Fibroblast of peridontal ligament (primary cell): ENCODE measurements at regions not wholly inside any gene's neighbourhood (a gene's known extent, or its start where the extent isn't known, plus 50 kb on each side); places are given as distances from the start of the nearest gene placed in this dataset.

Source experiments
- DNase-seq: peaks from one replicate; pipeline ENCODE4 v3.0.0-alpha.2; 2010; ENCODE audit errors: extremely low read depth

DNA sequence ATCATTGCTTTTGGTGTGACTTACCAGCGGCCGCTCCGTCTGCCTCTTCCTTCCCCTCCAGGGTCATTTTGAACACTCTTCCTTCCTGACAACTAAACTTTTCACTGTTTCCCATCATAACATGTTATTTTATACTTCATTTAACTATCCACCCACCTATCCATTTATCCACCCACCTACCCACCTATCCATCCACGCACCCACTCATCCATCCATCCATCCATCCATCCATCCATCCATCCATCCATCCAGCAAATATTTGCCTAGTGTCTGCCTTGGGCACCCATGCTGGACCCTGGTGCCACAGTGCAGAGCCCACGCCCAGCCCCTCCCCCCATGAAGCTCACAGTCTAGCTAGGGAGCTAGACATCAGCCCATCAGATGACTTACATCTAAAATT, 254.9 kb downstream of the TLE3 start:
- DNase-seq: no peak

DNA sequence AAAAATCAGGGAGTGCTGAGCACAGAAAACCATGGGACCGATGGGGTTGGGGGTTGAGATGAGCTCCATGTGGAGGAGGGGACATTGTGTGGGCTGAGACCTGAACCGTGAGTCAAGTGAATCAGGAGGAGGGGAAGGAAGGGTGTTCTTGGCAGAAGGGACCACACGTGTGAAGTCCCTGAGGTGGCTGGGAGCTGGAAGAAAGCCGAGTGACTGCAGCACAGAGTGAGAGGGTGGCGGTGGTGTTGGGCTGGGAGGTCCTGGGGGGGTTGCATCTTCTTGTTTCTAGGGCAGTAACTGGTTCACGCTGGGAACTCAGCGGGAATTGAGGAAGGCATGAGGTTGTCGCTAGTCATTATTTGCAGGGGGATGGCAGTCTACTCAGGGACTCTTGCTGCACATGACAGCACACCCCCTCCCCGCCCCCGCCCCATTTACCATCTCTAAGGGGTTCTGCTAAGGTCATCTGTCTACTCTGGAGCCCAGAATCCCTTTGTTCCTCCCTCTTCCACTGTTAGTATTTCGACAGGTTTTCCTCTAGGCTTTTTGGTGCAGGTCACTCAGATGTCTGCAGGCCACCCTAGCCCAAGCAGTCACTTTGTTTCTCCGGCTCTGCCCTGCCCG, 254.3 kb downstream of the TLE3 start:
- DNase-seq: no peak

DNA sequence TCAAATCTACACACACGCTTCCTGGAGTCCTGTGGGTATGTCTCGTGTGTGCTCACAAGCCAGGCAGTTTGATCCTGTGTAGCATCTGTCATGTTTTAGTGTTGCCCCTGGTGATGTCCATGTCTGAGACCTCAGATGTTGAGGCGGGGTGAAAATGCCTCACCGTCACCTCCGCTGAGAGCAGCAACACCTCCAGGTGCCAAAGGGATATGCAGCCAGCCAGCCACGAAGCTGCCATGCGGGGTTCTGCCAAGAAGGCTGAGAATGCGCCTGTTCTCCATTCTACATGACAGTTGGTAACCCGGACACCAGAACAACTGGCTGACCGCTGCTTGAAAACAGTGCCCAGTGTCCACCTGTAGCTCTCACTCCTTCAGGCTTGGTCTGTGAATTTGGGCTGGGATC, 253.8 kb downstream of the TLE3 start:
- DNase-seq: no peak

DNA sequence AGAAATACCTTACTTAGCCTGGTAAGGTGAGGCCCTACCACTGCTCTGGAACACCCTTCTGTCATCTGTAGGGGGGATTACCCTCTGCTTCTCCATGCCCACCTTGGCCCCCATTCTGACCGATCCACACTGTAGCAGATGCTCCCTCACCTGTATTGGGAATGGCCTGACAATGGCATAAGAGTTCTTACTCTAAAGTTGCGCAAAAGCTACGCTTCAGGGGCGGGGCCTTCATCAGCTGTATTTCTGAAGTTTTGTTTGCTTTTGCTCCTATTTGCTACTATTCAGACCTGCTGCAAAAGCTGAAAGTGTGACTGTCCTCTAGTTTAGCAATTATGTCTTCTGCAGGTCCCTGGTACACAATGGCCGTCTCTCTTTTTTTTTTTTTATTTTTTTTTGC, 252.6 kb downstream of the TLE3 start:
- no peak for DNase-seq

DNA sequence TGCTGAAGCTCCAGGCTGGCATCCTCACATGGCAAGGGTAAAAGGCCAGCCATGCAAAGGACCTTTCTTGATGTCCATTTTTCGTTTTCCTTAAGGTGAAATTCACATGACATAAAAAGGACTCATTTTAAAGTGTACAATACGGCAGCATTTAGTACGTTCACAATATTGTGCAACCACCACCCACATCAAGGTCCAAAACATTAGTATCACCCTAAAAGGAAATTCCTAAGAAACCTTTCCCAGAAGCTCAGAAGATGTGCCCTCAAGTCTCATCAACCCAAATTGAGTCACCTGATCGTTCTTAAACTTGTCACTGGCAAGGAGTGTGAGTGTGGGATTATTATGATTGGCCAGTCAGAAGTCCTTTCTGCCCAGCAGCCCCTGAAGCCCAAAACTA, 250.1 kb downstream of the TLE3 start:
- no peak for DNase-seq

DNA sequence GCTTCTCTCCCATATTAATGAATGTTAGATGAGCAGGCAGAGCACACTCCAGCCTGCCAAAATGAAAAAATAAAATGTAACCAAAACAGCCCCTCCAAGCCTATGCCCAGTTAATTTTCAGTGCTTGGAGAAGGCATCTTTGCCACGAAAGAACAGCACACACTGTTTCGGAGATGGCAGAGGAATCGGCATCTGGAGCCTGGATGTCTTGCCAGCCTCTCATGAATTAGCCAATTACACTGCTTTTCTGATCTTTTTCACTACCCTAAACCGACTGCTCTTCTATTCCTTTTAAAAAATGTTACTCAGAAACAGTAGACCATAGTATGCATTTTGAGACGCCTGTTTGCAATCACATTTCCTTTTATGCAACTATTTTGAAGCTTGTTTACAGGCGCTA, 249.6 kb downstream of the TLE3 start:
- no peak for DNase-seq

DNA sequence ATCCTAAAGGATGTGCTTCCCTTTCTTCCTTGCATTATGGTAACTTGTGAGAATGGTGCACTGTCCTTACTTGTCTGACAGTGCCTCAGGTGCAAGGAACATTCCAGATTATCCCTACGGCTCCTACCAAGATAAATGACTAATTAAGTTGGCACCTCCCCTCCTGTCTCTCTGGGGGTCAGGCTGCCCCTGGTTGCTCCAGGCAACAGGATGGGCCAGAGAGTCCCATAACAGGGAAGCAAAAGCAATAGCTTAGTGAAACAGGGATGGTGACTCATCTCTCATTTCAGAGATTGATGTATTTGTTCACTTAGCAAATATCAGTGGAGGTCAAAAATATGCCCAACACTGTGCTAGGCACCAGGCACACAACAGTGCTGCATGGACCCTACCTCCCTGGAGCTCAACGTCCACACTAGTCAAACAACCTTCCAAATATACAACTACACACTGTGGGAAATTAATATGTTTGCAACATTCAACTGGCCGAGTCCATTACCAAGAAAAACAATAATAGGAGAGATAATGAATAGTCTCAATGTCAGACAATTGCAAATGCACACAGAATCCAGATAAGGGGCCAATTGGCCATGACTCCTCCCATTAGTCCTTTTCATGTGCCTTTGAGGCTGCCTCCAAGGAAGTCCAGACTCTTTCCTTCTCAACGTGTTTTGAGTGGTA, 249.0 kb downstream of the TLE3 start:
- no peak for DNase-seq

DNA sequence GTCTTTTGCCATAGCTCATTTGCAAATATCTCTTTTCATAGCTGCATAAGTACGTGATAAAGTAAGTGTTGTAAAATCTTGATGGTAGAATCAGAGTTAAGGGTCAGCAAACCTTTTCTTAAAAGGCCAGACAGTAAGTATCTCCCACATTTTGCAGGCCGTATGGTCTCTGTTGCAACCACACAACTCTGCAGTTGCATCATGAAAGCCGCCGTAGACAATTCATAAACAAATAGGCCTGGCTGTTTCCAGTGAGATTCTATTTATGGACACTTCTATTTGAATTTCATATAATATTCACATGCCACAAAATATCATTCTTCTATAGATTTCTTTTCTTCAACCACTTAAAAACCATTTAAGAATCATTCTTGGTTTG, 248.5 kb downstream of the TLE3 start:
- DNase-seq: no peak

DNA sequence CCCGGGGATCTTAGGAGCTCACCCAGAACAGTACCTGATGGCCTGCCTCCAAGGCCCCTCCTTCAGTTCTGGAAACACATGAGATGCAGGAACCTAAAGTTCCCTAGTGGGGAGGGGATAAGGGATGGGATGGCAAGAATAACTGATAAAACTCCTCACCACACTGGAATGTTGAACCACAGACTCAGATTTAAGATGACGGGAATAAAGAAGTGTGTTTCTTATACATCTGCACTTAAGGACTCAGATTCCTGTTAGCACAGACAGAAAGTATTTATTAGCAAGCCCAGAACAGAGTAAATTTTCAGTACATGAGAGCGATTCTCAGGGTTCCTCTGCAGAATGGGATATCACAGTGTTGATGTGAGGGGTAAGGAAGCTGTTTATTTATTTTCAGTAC, 245.2 kb downstream of the TLE3 start:
- DNase-seq: peak; percentile 8

DNA sequence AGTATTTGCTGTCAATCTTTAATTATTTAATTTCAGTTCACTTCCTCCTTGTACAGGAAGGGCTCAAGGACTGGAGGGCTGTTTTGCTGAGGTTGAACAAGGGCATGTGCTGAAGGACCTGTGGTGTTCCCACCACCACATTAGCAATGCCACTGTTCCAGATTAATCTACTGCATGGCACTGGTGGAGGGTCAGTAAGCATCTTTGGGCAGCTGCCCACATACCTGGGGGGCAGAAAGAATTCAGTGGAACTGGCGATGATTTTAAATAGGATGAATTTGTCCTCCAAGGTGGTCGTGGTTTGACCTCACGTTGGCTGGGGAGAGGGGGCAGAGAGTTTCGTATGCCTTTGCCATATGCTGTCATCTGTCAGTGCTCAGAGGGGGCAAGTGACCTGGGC, 244.8 kb downstream of the TLE3 start:
- no peak for DNase-seq

DNA sequence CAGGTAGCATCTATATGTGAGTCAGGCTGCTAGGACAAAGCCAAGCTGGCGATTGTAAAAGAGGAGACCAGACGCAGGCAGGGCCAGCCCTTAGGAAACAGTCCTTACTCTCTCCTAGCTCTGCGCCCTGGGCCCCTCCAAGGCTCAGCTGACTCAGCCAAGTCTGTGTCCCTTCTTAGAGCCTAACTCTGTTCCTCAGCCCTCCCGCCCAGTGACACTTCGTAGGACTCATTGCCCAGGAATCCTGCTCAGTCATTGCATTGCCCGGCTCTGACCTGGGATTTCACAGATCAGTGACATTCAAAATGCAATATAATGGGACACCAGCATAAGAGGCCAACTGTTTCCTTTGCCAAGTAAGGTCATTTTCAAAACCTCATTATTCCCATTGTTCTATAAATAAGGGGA, 244.2 kb downstream of the TLE3 start:
- DNase-seq: peak; percentile 59

DNA sequence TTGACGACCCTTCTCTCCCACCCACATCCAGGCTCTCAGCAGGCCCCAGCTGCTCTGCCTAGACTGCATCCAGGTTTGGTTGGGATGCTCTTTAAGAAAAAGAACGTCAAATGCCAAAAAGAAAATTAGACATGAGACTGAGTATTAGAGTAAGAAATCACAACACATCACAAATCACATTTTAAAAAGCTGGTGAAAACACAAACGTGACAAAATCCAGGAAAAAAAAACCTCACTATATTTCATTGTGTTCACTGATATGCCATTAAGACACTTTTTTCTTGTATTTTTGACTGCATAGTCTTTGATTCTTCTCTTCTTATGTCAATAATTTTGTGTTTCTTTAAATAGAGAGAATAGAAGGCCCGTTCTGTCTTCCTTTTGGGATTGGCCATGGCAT, 243.7 kb downstream of the TLE3 start:
- DNase-seq: no peak

DNA sequence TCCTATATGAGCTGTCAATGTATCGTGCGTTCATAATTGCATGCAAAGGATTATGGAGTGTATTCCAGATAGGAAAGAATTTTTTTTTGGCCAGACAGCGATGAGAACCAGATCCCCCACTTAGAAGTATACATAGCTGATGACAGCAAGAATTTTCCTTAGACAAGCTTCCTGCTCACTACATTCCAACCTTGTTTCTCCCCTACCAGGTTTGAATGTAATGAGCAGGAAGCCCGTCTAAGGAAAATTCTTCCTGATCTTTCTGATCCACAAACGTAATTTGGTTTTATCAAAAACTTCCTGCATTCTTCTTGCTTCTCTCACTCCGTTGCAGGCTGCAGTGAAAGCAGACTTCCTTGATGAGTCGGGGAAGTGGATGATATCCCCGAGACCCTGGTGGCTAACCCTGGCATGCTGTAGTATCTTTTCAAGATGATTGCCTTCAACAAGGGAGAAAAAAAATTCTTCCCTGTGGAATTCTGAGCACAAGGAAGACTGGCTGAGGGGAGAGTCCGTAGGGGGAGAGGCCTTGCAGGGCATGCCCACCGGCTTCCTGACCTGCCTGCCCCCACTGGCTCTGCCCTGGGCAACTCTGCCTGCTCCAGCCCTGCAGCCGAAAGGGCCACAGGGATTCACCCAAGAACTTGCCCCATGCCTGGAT, 243.1 kb downstream of the TLE3 start:
- peak; percentile 55 for DNase-seq

DNA sequence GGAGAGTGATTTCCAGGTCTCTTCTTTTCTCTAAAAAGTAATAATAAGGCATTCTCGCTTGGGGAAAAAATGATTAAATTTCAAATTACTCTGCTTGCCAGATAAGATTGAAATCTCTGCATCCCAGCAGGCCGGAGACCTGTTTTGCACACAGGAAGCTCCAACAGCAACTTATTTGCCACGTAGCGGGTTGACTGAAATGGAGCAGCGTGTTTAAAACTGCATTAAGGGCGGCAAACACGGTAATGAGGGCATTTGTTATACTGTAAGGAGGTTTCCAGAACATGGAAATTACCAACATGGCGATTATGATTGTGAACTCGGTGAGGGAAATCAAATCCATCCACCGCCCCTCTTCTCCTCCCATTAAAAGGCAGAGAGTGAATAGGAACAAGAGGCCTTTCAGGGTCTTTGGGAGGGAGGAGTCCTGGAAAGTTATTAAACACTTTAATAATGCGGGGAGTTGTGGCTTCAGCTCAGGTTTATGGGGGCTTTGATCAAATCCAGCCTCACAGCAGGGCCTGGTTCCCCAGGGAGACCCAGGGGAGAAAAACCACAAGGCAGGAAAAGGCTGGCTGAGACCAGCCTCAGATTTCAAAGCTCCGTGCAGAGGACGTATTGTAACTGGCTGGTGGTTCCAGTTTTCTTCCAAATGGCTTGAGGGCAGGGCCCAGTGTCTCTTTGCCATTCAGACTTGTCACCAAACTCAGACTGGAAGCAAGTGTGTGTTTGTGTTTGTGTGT, 242.3 kb downstream of the TLE3 start:
- no peak for DNase-seq

DNA sequence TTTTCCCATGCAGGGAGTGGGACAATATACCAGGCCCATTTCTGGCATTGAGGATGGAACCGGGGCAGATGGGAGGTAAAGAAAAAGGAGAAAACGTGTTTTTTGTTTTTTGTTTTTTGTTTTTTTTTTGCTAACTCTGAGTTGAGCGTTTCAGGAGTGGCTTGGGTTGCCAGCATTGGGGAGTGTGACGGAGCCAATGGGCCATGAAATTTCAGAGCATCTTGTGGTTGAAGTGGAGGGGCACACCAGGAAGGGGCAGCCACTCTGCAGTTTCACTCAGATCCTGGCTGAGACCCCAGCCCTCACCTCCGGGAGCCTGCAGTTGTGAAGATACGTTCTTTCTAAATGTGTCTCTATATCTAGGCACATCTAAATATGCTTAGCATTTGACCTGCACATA, 240.5 kb downstream of the TLE3 start:
- DNase-seq: no peak

DNA sequence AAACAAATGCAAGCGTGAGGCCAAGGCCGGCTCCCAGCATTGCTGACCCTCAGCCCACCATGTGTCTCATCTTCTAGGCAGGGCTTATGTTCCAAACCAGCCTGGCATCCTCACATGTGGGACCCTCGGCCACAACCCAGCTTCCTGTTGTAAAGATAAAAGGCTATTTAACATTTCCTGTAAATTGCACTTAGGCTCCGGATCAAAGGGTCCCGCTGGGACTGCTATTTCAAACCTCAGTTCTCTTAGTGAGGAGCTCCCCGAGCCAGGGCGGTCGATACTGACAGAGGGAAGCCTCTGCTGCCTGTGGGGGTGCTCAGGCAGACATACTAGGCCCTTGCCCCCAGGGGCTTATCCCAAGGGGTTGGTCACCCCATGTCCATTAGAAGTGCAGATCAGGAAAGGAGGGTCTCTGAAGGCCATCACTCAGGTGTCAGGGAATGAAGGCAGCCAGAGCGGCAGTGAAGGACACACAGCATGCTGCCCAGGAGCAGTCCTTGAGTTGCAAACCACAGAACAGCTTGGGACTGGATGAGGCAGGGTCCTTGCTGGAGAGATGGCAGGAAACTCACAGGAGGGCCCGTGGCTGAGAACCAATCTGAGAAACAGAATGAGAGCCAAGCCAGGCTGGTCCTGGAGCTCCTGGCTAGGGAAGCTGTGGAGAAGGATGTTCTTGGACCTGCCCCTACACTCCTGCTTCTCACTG, 239.9 kb downstream of the TLE3 start:
- no peak for DNase-seq

DNA sequence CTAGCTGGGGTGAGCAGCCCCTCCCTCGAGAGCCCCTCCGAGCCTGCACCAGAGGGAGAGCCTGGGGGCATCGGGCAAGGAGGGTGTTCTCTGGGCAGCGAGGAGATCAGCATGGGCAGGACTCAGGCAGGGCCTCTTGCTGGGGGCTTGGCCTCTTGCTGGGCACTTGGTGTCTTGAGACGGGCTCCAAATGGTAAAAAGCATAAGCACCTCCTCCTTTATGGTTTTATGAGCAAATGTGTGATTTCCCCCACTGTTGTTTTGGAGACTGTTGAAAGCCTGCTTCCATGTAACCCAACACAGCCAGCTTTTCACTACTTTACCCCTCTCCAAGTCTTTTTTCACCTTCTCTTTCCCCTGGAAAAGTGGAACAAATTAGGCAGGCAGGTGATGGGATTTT, 239.3 kb downstream of the TLE3 start:
- no peak for DNase-seq

DNA sequence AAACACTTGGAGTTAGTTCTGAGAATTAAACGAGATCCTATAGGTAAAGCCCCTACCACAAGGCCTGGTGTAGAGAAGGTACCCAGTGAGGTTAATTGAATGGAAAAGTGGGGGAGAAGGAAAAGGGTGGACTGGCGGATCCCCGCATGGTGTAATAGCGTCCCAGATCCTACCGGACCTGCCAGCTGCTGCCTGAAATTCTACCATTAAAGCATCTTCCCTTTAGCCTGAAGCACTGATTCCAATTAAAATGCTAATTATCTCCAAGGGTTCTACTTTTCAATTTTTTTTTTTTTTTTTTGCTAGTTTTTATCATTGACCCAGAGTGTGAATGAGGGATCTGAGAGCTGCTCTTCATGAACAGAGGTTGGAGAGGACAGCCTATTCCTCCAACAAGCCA, 237.9 kb downstream of the TLE3 start:
- DNase-seq: no peak

DNA sequence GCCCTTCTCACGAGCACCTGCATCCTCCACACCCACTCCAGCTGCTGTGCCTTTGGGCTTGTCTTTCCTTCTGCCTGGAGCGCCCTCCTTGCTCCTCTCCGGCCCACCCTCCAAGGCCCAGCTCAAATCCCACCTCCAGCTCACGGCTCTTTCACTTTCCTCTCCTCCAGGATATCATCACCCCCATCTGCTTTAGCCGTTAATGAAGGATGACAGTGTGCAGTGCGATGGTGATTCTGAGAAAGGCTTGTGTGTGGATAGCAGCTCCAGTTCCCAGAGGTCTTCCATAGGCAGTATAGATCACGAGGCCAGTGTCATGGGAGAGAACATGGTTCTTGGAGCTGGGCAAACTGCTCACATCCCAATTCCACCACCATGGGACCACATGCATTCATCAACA, 237.4 kb downstream of the TLE3 start:
- no peak for DNase-seq

DNA sequence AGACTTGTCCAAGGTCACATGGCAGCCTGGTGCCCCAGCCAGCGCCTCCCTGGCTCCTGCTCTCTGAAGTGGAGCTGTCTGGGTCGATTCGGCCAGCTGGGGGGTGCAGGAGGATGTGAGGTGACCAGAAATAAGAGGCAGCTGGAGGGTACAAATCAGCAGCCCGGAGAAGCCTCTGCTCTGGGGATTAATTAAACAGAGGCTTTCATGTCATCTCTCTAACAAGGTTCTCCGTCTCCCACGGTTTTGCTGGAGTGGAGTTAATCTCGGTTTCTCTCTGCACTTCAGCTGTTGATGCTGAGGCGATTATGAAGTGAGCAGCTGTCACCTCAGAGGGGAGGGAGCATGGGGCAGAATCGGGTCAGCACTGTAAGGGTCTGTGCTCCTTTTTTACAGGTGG, 236.8 kb downstream of the TLE3 start:
- DNase-seq: no peak

DNA sequence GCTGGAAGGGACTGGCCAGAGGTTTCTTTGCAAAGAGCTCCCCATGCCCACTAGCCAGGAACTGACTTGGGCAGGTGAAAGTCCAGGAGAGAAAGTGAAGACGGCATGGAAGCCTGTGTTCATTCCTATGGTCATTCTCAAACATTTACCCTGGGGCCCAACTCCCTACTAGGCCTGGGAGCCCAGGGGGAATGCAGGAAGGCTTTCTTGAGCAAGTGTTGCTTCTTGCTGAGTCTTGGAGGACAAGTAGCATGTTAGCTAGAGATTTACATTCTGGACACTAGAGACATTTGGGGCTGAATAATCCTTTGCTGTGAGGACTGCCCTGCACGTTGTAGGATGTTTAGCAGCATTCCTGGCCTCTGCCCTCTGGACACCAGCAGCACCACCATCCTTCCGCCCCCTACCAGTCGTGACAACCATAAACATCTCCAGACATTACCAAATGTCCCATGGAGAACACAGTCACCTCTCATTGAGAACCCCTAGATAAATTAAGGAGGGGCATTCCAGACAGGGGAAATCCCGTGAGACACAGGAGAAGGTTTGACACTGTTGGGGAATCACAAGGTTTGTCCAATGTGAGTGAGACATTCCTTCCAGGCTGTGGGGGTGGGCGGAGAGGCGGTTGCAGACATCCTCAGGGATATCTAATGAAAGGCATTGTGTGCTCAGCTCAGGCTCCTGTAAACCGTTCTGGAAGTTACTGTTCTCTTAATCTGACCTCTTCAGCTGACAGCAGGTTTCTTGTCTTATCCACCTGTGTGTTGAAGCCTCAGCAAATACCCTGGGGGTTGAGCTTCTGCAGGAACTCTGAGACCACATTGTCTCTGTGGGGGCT, 236.2 kb downstream of the TLE3 start:
- DNase-seq: no peak
